DND-41 (cell line): ENCODE measurements at regions not wholly inside any gene's neighbourhood (a gene's known extent, or its start where the extent isn't known, plus 50 kb on each side); places are given as distances from the start of the nearest gene placed in this dataset.
"Not testable (repeated sequence)": the region's sequence is repeated elsewhere in the genome, so short reads cannot be mapped to it uniquely, and the experiment has no call there.

ENCODE experiments used
- ATAC-seq: fragments of 200-7000 bp; cut with Tn5 transposase; 3 replicates; pipeline ENCODE4 v1.9.1; 2021; ENCODE audit warnings: low read depth; ENCODE audit not compliant: insufficient read depth
- DNase-seq: peaks from one replicate; pipeline ENCODE4 v3.0.0-alpha.2; 2020
- H2AFZ ChIP-seq: 2 replicates; pipeline ENCODE4 v1.6.0; 2012; ENCODE audit warnings: low read depth, low read length
- H3K27ac ChIP-seq: 2 replicates; pipeline ENCODE4 v1.5.1; 2012; ENCODE audit warnings: low read length, inconsistent platforms
- H3K27me3 ChIP-seq: fragments of 200-600 bp; sonication (generic); 2 replicates; pipeline ENCODE4 v1.6.0; 2012; ENCODE audit warnings: low read length, mild to moderate bottlenecking, inconsistent platforms; ENCODE audit not compliant: insufficient read depth, poor library complexity
- H3K36me3 ChIP-seq: 2 replicates; pipeline ENCODE4 v1.5.1; 2012; ENCODE audit warnings: low read length, inconsistent platforms; ENCODE audit not compliant: insufficient read depth
- H3K4me1 ChIP-seq: 2 replicates; pipeline ENCODE4 v1.5.1; 2012; ENCODE audit warnings: mild to moderate bottlenecking, low read length; ENCODE audit not compliant: insufficient read depth
- H3K4me2 ChIP-seq: 2 replicates; pipeline ENCODE4 v1.6.0; 2012; ENCODE audit warnings: mild to moderate bottlenecking, moderate library complexity, low read length, inconsistent platforms; ENCODE audit not compliant: insufficient read depth
- H3K4me3 ChIP-seq, 2 experiments: fragments of 200-600 bp in 1 of 2; shearing (Covaris generic) in 1 of 2; 2 replicates each; pipeline ENCODE4 v1.5.1; 2012 to 2016; ENCODE audit warnings: inconsistent platforms in 2 of 2, low read length in 2 of 2, mild to moderate bottlenecking in 2 of 2, low read depth in 1 of 2, moderate library complexity in 1 of 2
- H3K79me2 ChIP-seq: 2 replicates; pipeline ENCODE4 v1.6.0; 2012; ENCODE audit warnings: low read length, inconsistent platforms; ENCODE audit not compliant: insufficient read depth
- H3K9ac ChIP-seq: 2 replicates; pipeline ENCODE4 v1.6.0; 2012; ENCODE audit warnings: low read depth, mild to moderate bottlenecking, inconsistent platforms, low read length, moderate library complexity
- H3K9me3 ChIP-seq: 2 replicates; pipeline ENCODE4 v1.5.1; 2012; ENCODE audit warnings: low read length, moderate library complexity, mild to moderate bottlenecking, inconsistent platforms; ENCODE audit not compliant: insufficient read depth, severe bottlenecking
- H4K20me1 ChIP-seq: 2 replicates; pipeline ENCODE4 v1.6.0; 2012; ENCODE audit warnings: low read length; ENCODE audit not compliant: insufficient read depth
- CTCF ChIP-seq: IDR thresholded peaks from 2 replicates; pipeline ENCODE4 v1.5.1; 2012; ENCODE audit warnings: borderline replicate concordance, low read length, moderate library complexity, mild to moderate bottlenecking; ENCODE audit not compliant: poor library complexity, severe bottlenecking; ENCODE audit errors: extremely low read depth
- EZH2 ChIP-seq: IDR thresholded peaks from 3 replicates; pipeline ENCODE4 v1.6.1; 2012; ENCODE audit warnings: borderline replicate concordance, low read depth, mild to moderate bottlenecking, moderate library complexity, low read length, inconsistent platforms; ENCODE audit not compliant: severe bottlenecking

GRCh38 chr12:19822476-19822875 lies 383.2 kb downstream of the AEBP2 start:
- Histone ChIP-seq H3K4me2 (no peak overlapping the region), H3K9ac (no peak overlapping the region), H4K20me1 (no peaks in the 10 kb centered on the region), H3K27me3 (no peaks in the 10 kb centered on the region), H3K27ac (no peak overlapping the region), H3K36me3 (no peaks in the 10 kb centered on the region), H3K9me3 (peaks cover 5% of the 10 kb centered on the region), H3K4me3 (no peak overlapping the region), H2AFZ (no peak overlapping the region), H3K79me2 (no peaks in the 10 kb centered on the region), H3K4me1 (no peaks in the 10 kb centered on the region)
- DNase-seq: no peak
- ATAC-seq: no peak
- TF ChIP-seq CTCF (no peak), EZH2 (no peak)

- not testable (repeated sequence) for H2AFZ ChIP-seq, ATAC-seq, H3K79me2 ChIP-seq, H3K4me2 ChIP-seq, H3K4me3 ChIP-seq, DNase-seq, H3K36me3 ChIP-seq, H3K9me3 ChIP-seq, H4K20me1 ChIP-seq, H3K27me3 ChIP-seq, H3K27ac ChIP-seq, H3K9ac ChIP-seq, H3K4me1 ChIP-seq
These were observed 384.0 kb downstream of the AEBP2 start for GRCh38 chr12:19823326-19823725.

- H3K4me1 ChIP-seq: no peaks in the 10 kb centered on the region
- H3K9ac ChIP-seq: no peak overlapping the region
- H3K27me3 ChIP-seq: no peaks in the 10 kb centered on the region
- no peaks in the 10 kb centered on the region for H3K79me2 ChIP-seq
- H3K9me3 ChIP-seq: peaks cover 8% of the 10 kb centered on the region
- no peak overlapping the region for H3K4me2 ChIP-seq
- no peaks in the 10 kb centered on the region for H3K36me3 ChIP-seq
- no peak overlapping the region for H2AFZ ChIP-seq
- H4K20me1 ChIP-seq: no peaks in the 10 kb centered on the region
- H3K27ac ChIP-seq: no peak overlapping the region
- H3K4me3 ChIP-seq: no peak overlapping the region
- no peak for DNase-seq
- ATAC-seq: no peak
- TF ChIP-seq EZH2: no peak
These were observed 387.8 kb downstream of the AEBP2 start for GRCh38 chr12:19826980-19827550.

- Histone ChIP-seq H3K4me2 (no peak overlapping the region), H3K9ac (no peak overlapping the region), H2AFZ (no peak overlapping the region), H3K27me3 (no peaks in the 10 kb centered on the region), H3K4me3 (no peak overlapping the region), H3K4me1 (peaks cover 3% of the 10 kb centered on the region; the same call in 1 of the 2 replicates), H4K20me1 (no peaks in the 10 kb centered on the region), H3K79me2 (no peaks in the 10 kb centered on the region), H3K9me3 (peaks cover 8% of the 10 kb centered on the region), H3K27ac (no peak overlapping the region), H3K36me3 (no peaks in the 10 kb centered on the region)
- TF ChIP-seq EZH2 (no peak), CTCF (no peak)
- DNase-seq (no peak), ATAC-seq (no peak)
These were observed 390.0 kb downstream of the AEBP2 start for GRCh38 chr12:19829100-19829853.
